DND-41 (cell line): ENCODE measurements at regions not wholly inside any gene's neighbourhood (a gene's known extent, or its start where the extent isn't known, plus 50 kb on each side); places are given as distances from the start of the nearest gene placed in this dataset.

Source experiments
- ATAC-seq: fragments of 200-7000 bp; cut with Tn5 transposase; 3 replicates; pipeline ENCODE4 v1.9.1; 2021; ENCODE audit warnings: low read depth; ENCODE audit not compliant: insufficient read depth
- DNase-seq: peaks from one replicate; pipeline ENCODE4 v3.0.0-alpha.2; 2020
- H2AFZ ChIP-seq: 2 replicates; pipeline ENCODE4 v1.6.0; 2012; ENCODE audit warnings: low read depth, low read length
- H3K27ac ChIP-seq: 2 replicates; pipeline ENCODE4 v1.5.1; 2012; ENCODE audit warnings: low read length, inconsistent platforms
- H3K27me3 ChIP-seq: fragments of 200-600 bp; sonication (generic); 2 replicates; pipeline ENCODE4 v1.6.0; 2012; ENCODE audit warnings: low read length, mild to moderate bottlenecking, inconsistent platforms; ENCODE audit not compliant: insufficient read depth, poor library complexity
- H3K36me3 ChIP-seq: 2 replicates; pipeline ENCODE4 v1.5.1; 2012; ENCODE audit warnings: low read length, inconsistent platforms; ENCODE audit not compliant: insufficient read depth
- H3K4me1 ChIP-seq: 2 replicates; pipeline ENCODE4 v1.5.1; 2012; ENCODE audit warnings: mild to moderate bottlenecking, low read length; ENCODE audit not compliant: insufficient read depth
- H3K4me2 ChIP-seq: 2 replicates; pipeline ENCODE4 v1.6.0; 2012; ENCODE audit warnings: mild to moderate bottlenecking, moderate library complexity, low read length, inconsistent platforms; ENCODE audit not compliant: insufficient read depth
- H3K4me3 ChIP-seq, 2 experiments: fragments of 200-600 bp in 1 of 2; shearing (Covaris generic) in 1 of 2; 2 replicates each; pipeline ENCODE4 v1.5.1; 2012 to 2016; ENCODE audit warnings: inconsistent platforms in 2 of 2, low read length in 2 of 2, mild to moderate bottlenecking in 2 of 2, low read depth in 1 of 2, moderate library complexity in 1 of 2
- H3K79me2 ChIP-seq: 2 replicates; pipeline ENCODE4 v1.6.0; 2012; ENCODE audit warnings: low read length, inconsistent platforms; ENCODE audit not compliant: insufficient read depth
- H3K9ac ChIP-seq: 2 replicates; pipeline ENCODE4 v1.6.0; 2012; ENCODE audit warnings: low read depth, mild to moderate bottlenecking, inconsistent platforms, low read length, moderate library complexity
- H3K9me3 ChIP-seq: 2 replicates; pipeline ENCODE4 v1.5.1; 2012; ENCODE audit warnings: low read length, moderate library complexity, mild to moderate bottlenecking, inconsistent platforms; ENCODE audit not compliant: insufficient read depth, severe bottlenecking
- H4K20me1 ChIP-seq: 2 replicates; pipeline ENCODE4 v1.6.0; 2012; ENCODE audit warnings: low read length; ENCODE audit not compliant: insufficient read depth
- EZH2 ChIP-seq: IDR thresholded peaks from 3 replicates; pipeline ENCODE4 v1.6.1; 2012; ENCODE audit warnings: borderline replicate concordance, low read depth, mild to moderate bottlenecking, moderate library complexity, low read length, inconsistent platforms; ENCODE audit not compliant: severe bottlenecking
- TF ChIP-seq, protein P1 (sequence below): IDR thresholded peaks from 2 replicates; pipeline ENCODE4 v1.5.1; 2012; ENCODE audit warnings: borderline replicate concordance, low read length, moderate library complexity, mild to moderate bottlenecking; ENCODE audit not compliant: poor library complexity, severe bottlenecking; ENCODE audit errors: extremely low read depth

DNA sequence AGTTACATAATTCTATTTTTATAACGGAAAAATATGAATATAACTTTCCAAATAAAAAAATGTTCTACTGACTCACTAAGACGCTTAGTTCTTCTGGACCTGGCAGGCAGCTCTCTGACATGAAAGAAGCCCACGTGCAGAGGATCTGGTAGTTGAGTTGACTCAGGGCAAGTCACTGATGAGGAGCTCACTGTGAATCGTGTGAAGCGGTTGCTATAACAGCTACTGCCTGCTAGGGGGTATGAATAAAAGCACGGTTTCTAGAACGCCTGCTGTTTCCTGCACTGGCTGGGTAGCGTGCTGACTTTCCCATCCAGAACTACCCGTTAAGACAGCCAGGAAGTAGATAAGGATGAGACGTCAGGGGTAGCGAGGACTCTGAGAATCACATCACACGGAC is 54.7 kb upstream of the WASF3 start:
- H2AFZ ChIP-seq: no peak overlapping the region
- no peaks in the 10 kb centered on the region for H3K36me3 ChIP-seq
- no peaks in the 10 kb centered on the region for H3K79me2 ChIP-seq
- no peak for TF ChIP-seq EZH2
- TF ChIP-seq, protein P1, sequence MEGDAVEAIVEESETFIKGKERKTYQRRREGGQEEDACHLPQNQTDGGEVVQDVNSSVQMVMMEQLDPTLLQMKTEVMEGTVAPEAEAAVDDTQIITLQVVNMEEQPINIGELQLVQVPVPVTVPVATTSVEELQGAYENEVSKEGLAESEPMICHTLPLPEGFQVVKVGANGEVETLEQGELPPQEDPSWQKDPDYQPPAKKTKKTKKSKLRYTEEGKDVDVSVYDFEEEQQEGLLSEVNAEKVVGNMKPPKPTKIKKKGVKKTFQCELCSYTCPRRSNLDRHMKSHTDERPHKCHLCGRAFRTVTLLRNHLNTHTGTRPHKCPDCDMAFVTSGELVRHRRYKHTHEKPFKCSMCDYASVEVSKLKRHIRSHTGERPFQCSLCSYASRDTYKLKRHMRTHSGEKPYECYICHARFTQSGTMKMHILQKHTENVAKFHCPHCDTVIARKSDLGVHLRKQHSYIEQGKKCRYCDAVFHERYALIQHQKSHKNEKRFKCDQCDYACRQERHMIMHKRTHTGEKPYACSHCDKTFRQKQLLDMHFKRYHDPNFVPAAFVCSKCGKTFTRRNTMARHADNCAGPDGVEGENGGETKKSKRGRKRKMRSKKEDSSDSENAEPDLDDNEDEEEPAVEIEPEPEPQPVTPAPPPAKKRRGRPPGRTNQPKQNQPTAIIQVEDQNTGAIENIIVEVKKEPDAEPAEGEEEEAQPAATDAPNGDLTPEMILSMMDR: no peak
- no peaks in the 10 kb centered on the region for H3K9me3 ChIP-seq
- no peak overlapping the region for H3K9ac ChIP-seq
- 0 out of 2 replicates have a peak, but pooled peaks cover 3% of the 10 kb centered on the region for H3K4me1 ChIP-seq
- H3K27ac ChIP-seq: no peak overlapping the region
- ATAC-seq (peak; percentile 53; the same call in 2 of the 3 replicates), DNase-seq (no peak)
- no peak overlapping the region for H3K4me3 ChIP-seq
- no peaks in the 10 kb centered on the region for H4K20me1 ChIP-seq
- H3K4me2 ChIP-seq: no peak overlapping the region
- peaks cover 3% of the 10 kb centered on the region for H3K27me3 ChIP-seq

DNA sequence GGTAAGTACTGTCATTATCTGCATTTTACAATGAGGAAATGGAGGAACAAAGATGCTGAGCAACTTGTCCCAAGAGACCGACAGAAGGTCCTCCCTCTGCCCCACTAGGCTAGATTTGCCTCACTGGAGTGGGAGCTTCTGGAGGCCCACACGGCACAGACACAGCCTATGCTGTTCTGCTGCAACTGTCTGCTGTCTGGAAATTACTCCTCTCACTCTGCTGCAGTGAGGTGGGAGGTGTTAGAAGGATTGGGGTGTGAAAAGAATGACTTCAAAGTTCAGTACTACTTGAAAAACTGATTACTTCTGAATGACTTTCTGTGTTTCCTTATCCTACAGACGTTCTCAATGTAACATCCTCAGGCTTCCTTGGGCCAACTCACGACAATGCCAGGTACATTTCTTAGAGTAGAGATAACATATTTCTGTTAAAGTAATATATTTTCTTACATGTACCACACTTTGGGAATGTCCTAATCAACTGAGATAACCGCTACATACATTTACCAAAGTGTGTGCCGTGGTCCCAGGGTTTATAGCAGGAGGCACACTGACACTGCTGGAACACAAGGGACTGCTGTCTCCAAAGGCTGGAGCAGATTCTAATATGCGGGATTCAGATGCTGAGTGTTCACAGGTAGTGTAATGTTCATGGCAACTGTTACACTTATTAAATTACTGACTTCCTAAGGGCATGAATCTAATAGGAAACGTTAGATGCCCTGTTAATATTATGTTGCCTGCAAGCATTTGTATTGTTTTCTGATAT is 53.5 kb upstream of the WASF3 start:
- no peak overlapping the region for H2AFZ ChIP-seq
- DNase-seq (no peak), ATAC-seq (no peak)
- H3K4me3 ChIP-seq: no peak overlapping the region
- no peak overlapping the region for H3K27ac ChIP-seq
- H3K79me2 ChIP-seq: no peaks in the 10 kb centered on the region
- no peaks in the 10 kb centered on the region for H3K36me3 ChIP-seq
- H3K4me1 ChIP-seq: 0 out of 2 replicates have a peak, but pooled peaks cover 3% of the 10 kb centered on the region
- no peaks in the 10 kb centered on the region for H3K9me3 ChIP-seq
- H3K4me2 ChIP-seq: no peak overlapping the region
- peaks cover 3% of the 10 kb centered on the region for H3K27me3 ChIP-seq
- no peak overlapping the region for H3K9ac ChIP-seq
- TF ChIP-seq, protein P1: no peak
- TF ChIP-seq EZH2: no peak
- H4K20me1 ChIP-seq: no peaks in the 10 kb centered on the region
